ENCODE measurements at regions not wholly inside any gene's neighbourhood (a gene's known extent, or its start where the extent isn't known, plus 50 kb on each side); places are given as distances from the start of the nearest gene placed in this dataset.

DNA sequence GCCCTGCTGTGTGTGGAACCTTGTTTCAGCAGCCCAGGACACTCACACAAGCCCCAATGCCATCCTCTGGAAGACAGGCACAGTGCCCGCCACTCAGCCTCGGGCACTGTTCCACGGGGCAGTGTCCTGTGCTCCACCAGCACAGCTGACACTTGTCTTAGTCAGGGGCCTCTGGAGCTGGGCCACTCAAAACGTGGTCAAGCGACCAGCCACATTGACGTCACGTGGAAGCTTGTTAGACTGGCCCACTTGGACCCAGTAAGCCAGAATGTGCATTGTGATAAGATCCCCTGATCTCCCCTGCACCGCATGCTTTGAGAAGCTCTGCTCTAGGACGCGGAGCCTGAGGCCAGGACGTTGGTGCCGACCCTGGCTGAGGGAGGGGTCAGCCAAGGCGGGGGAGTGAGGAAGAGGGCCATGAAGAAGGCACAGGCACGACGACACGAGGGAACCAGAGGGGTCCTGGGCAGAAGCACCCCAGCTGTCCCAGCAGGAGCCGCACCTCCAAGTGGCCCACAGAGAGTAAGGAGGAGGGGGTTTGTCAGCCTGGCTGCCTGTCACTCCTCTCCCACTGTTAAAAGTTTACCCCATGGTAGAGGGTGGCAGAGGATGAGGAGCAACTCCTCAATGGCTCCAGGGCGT is 64.6 kb downstream of the LINC01488 start:
- Histone ChIP-seq H3K79me2 (replicated peaks; ENCODE audit: insufficient read depth) (no peaks in the 10 kb centered on the region), H3K27ac (ENCODE audit: low read depth) (no peak overlapping the region), H3K4me1 (ENCODE audit: insufficient read depth) (no peaks in the 10 kb centered on the region), H3K27me3 (ENCODE audit: insufficient read depth) (no peaks in the 10 kb centered on the region), H3F3A (replicated peaks; ENCODE audit: low read depth) (no peaks in the 10 kb centered on the region), H3K9me2 (ENCODE audit: insufficient read depth) (no peaks in the 10 kb centered on the region), H3K4me3 (no peak overlapping the region), H3K4me2 (no peak overlapping the region), H3K36me3 (ENCODE audit: insufficient read depth) (no peaks in the 10 kb centered on the region), H2AFZ (no peak overlapping the region), H4K20me1 (replicated peaks; ENCODE audit: insufficient read depth) (no peaks in the 10 kb centered on the region)
- Mint-ChIP-seq H3K9me3 (peaks cover 20% of the 10 kb centered on the region), H3K36me3 (ENCODE audit: low read depth) (peaks cover 10% of the 10 kb centered on the region; the same call in 2 of the 3 replicates), H3K27ac (no peak overlapping the region), H3K4me1 (peaks cover 4% of the 10 kb centered on the region; the same call in 1 of the 3 replicates), H3K27me3 (ENCODE audit: insufficient read depth, low read depth, poor library complexity) (peaks cover 6% of the 10 kb centered on the region), H3K4me3 (no peak overlapping the region)
- no peak for DNase-seq (ENCODE audit: low spot score)
- ATAC-seq = no peak
- TF ChIP-seq ETS1 (IDR thresholded peaks at IDR 0.05) = no peak

DNA sequence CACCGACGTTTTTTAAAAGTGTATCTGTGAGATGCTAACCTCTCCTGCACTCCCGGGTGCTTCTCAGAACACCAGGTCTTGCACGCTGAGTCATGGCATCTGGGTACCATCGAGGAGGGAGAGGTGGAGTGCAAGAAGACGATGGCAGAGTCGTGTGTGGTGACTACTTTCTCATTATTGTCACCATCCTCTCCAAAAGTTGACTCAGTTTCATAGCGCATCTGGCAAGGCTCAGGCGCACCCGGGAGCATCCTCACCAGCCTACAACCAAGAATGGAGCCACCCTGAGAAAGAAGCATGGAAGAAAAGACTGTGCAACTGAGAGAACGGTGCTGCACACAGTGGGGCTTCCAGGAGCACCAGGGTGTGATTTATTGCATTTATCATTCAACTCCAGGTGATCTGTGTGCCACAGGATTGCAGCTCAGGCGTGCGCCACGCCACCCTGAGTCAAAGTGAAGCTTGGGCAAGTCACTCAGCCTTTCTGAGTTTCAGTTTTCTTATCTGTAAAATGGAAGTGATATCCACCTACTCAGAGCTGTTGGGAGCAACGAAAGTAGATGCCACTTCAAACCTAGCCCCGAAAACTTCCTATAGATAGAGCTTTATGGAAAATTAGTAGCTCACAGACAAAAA is 65.4 kb downstream of the LINC01488 start:
- no peak overlapping the region for H3K27ac ChIP-seq (ENCODE audit: low read depth)
- no peaks in the 10 kb centered on the region for H3K27me3 ChIP-seq (ENCODE audit: insufficient read depth)
- H3K4me3 Mint-ChIP-seq = no peak overlapping the region
- no peaks in the 10 kb centered on the region for H3K9me2 ChIP-seq (ENCODE audit: insufficient read depth)
- no peak for DNase-seq (ENCODE audit: low spot score)
- ATAC-seq = no peak
- H3K4me1 Mint-ChIP-seq = 0 out of 3 replicates have a peak, but pooled peaks cover 4% of the 10 kb centered on the region
- H4K20me1 ChIP-seq (replicated peaks; ENCODE audit: insufficient read depth) = no peaks in the 10 kb centered on the region
- H3K27ac Mint-ChIP-seq = no peak overlapping the region
- no peak overlapping the region for H2AFZ ChIP-seq
- peaks cover 10% of the 10 kb centered on the region; the same call in 2 of the 3 replicates for H3K36me3 Mint-ChIP-seq (ENCODE audit: low read depth)
- no peaks in the 10 kb centered on the region for H3F3A ChIP-seq (replicated peaks; ENCODE audit: low read depth)
- peaks cover 25% of the 10 kb centered on the region for H3K9me3 Mint-ChIP-seq
- no peaks in the 10 kb centered on the region for H3K4me1 ChIP-seq (ENCODE audit: insufficient read depth)
- H3K79me2 ChIP-seq (replicated peaks; ENCODE audit: insufficient read depth) = no peaks in the 10 kb centered on the region
- H3K4me3 ChIP-seq = no peak overlapping the region
- H3K27me3 Mint-ChIP-seq (ENCODE audit: insufficient read depth, low read depth, poor library complexity) = peaks cover 3% of the 10 kb centered on the region
- H3K4me2 ChIP-seq = no peak overlapping the region
- no peaks in the 10 kb centered on the region for H3K36me3 ChIP-seq (ENCODE audit: insufficient read depth)
- TF ChIP-seq CREB1 (CRISPR knock-in tag; IDR thresholded peaks at IDR 0.05; ENCODE audit: low read depth) (no peak), JUNB (IDR thresholded peaks at IDR 0.05; ENCODE audit: unreplicated experiment) (no peak), STAT1 (IDR thresholded peaks at IDR 0.05; ENCODE audit: unreplicated experiment) (no peak), NANOG (IDR thresholded peaks at IDR 0.05; ENCODE audit: borderline replicate concordance) (no peak), EZH2phosphoT487 (IDR thresholded peaks at IDR 0.05; ENCODE audit: unreplicated experiment) (no peak), POLR2AphosphoS5 (IDR thresholded peaks at IDR 0.05; ENCODE audit: low read depth) (no peak), ETS1 (IDR thresholded peaks at IDR 0.05) (no peak), REST (IDR thresholded peaks at IDR 0.05; ENCODE audit: unreplicated experiment) (no peak)
- TF ChIP-seq, protein P1, sequence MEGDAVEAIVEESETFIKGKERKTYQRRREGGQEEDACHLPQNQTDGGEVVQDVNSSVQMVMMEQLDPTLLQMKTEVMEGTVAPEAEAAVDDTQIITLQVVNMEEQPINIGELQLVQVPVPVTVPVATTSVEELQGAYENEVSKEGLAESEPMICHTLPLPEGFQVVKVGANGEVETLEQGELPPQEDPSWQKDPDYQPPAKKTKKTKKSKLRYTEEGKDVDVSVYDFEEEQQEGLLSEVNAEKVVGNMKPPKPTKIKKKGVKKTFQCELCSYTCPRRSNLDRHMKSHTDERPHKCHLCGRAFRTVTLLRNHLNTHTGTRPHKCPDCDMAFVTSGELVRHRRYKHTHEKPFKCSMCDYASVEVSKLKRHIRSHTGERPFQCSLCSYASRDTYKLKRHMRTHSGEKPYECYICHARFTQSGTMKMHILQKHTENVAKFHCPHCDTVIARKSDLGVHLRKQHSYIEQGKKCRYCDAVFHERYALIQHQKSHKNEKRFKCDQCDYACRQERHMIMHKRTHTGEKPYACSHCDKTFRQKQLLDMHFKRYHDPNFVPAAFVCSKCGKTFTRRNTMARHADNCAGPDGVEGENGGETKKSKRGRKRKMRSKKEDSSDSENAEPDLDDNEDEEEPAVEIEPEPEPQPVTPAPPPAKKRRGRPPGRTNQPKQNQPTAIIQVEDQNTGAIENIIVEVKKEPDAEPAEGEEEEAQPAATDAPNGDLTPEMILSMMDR (conservative IDR thresholded peaks at IDR 0.05; ENCODE audit: low read depth in 2 of 2) = no peak
